ENCODE measurements at regions not wholly inside any gene's neighbourhood (a gene's known extent, or its start where the extent isn't known, plus 50 kb on each side); places are given as distances from the start of the nearest gene placed in this dataset.

- no peaks in the 10 kb centered on the region for H3K9me3 ChIP-seq
- peaks cover 0 to 22% (median 0%) of the 10 kb centered on the region in 4 donors for H3K4me1 ChIP-seq
- H3K4me3 ChIP-seq: no peak overlapping the region
- TF ChIP-seq POLR2AphosphoS5 (IDR thresholded peaks at IDR 0.05): peak in 1 of 3 donors; percentile 7
- no peak for TF ChIP-seq EP300 (IDR thresholded peaks at IDR 0.05)
- intact Hi-C loops (cut with DNase I; ENCODE audit: low total_unique reads): no loop called here
- H3K27ac ChIP-seq: peak overlapping the region in 1 of 5 donors; percentile 53
- H3K36me3 ChIP-seq: no peaks in the 10 kb centered on the region
- H3K27me3 ChIP-seq: no peaks in the 10 kb centered on the region
- peak in 1 of 2 donors; percentile 22 for DNase-seq
Observed at GRCh38 chr5:175285261-175285660, 158.7 kb downstream of the DRD1 start.

GRCh38 chr5:175284806-175285205 lies 159.2 kb downstream of the DRD1 start:
- TF ChIP-seq POLR2A (IDR thresholded peaks at IDR 0.05) (no peak), EP300 (IDR thresholded peaks at IDR 0.05) (no peak), POLR2AphosphoS5 (IDR thresholded peaks at IDR 0.05) (no peak), CTCF (IDR thresholded peaks at IDR 0.05) (no peak)
- H3K4me3 ChIP-seq: no peak overlapping the region
- H3K9me3 ChIP-seq: no peaks in the 10 kb centered on the region
- intact Hi-C loops (cut with DNase I; ENCODE audit: low total_unique reads): no loop called here
- 58 to 79% (median 71%) methylated on average over 2 of the region's 2 CpGs for WGBS, 5 donors
- H3K27me3 ChIP-seq: no peaks in the 10 kb centered on the region
- no peaks in the 10 kb centered on the region for H3K36me3 ChIP-seq
- peak overlapping the region in 1 of 5 donors; percentile 53 for H3K27ac ChIP-seq
- no peak for DNase-seq
- H3K4me1 ChIP-seq: peaks cover 0 to 22% (median 0%) of the 10 kb centered on the region in 4 donors

GRCh38 chr5:175282611-175283225 lies 161.3 kb downstream of the DRD1 start:
- TF ChIP-seq POLR2A (IDR thresholded peaks at IDR 0.05) (no peak), POLR2AphosphoS5 (IDR thresholded peaks at IDR 0.05) (peak in 1 of 3 donors; percentile 41)
- intact Hi-C loops (cut with DNase I; ENCODE audit: low total_unique reads): no loop called here
- H3K4me1 ChIP-seq: peaks cover 0 to 22% (median 0%) of the 10 kb centered on the region in 4 donors
- H3K27me3 ChIP-seq: no peaks in the 10 kb centered on the region
- no peak overlapping the region for H3K27ac ChIP-seq
- DNase-seq: peak in 1 of 2 donors; percentile 84
- no peaks in the 10 kb centered on the region for H3K36me3 ChIP-seq
- WGBS, 5 donors: 3 to 21% (median 13%) methylated on average over 1 of the region's 1 CpG
- no peak overlapping the region for H3K4me3 ChIP-seq
- no peaks in the 10 kb centered on the region for H3K9me3 ChIP-seq

- Histone ChIP-seq H3K27ac (no peak overlapping the region), H3K4me3 (no peak overlapping the region), H3K27me3 (no peaks in the 10 kb centered on the region), H3K4me1 (peaks cover 0 to 22% (median 0%) of the 10 kb centered on the region in 4 donors), H3K36me3 (no peaks in the 10 kb centered on the region), H3K9me3 (no peaks in the 10 kb centered on the region)
- TF ChIP-seq CTCF (IDR thresholded peaks at IDR 0.05): no peak
- no peak for TF ChIP-seq POLR2AphosphoS5 (IDR thresholded peaks at IDR 0.05)
- intact Hi-C loops (cut with DNase I; ENCODE audit: low total_unique reads): no loop called here
- 88 to 93% (median 88%) methylated on average over 2 of the region's 2 CpGs for WGBS, 5 donors
- DNase-seq: no peak
Observed at GRCh38 chr5:175281714-175282113, 162.3 kb downstream of the DRD1 start.

GRCh38 chr5:175281257-175281656 lies 162.7 kb downstream of the DRD1 start:
- Histone ChIP-seq H3K9me3 (no peaks in the 10 kb centered on the region), H3K27ac (no peak overlapping the region), H3K36me3 (no peaks in the 10 kb centered on the region), H3K4me1 (peaks cover 0 to 22% (median 0%) of the 10 kb centered on the region in 4 donors), H3K27me3 (no peaks in the 10 kb centered on the region), H3K4me3 (no peak overlapping the region)
- TF ChIP-seq EP300 (IDR thresholded peaks at IDR 0.05) (no peak), CTCF (IDR thresholded peaks at IDR 0.05) (no peak), POLR2AphosphoS5 (IDR thresholded peaks at IDR 0.05) (no peak), POLR2A (IDR thresholded peaks at IDR 0.05) (no peak)
- DNase-seq: no peak
- WGBS, 5 donors: 63 to 92% (median 89%) methylated on average over 4 of the region's 4 CpGs
- intact Hi-C loops (cut with DNase I; ENCODE audit: low total_unique reads): no loop called here
